ENCODE measurements at regions not wholly inside any gene's neighbourhood (a gene's known extent, or its start where the extent isn't known, plus 50 kb on each side); places are given as distances from the start of the nearest gene placed in this dataset.

GRCh38 chr4:127249767-127250108 is 383.0 kb upstream of the INTU start:
- Histone ChIP-seq H3K9me3 (ENCODE audit: control insufficient read depth, insufficient read depth, low read length) (no peaks in the 10 kb centered on the region; the same call in 1 of the 2 replicates), H3K79me2 (ENCODE audit: control insufficient read depth, low read length) (no peaks in the 10 kb centered on the region), H3K27ac (ENCODE audit: low read depth, low read length) (no peak overlapping the region)

GRCh38 chr4:127250577-127250976 is 382.2 kb upstream of the INTU start:
- H3K4me2 ChIP-seq (ENCODE audit: low read length), result peak overlapping the region; percentile 48

More at GRCh38 chr4:127249767-127250108, 383.0 kb upstream of the INTU start:
- no peaks in the 10 kb centered on the region for H3F3A ChIP-seq (ENCODE audit: control insufficient read depth, insufficient read depth)
- peaks cover 8% of the 10 kb centered on the region for H3K4me1 ChIP-seq (ENCODE audit: control insufficient read depth, low read length)
- H3K4me3 ChIP-seq (ENCODE audit: low read length), result no peak overlapping the region
- H3K27me3 ChIP-seq (ENCODE audit: control insufficient read depth, low read length), result no peaks in the 10 kb centered on the region
- no peaks in the 10 kb centered on the region for H4K20me1 ChIP-seq (ENCODE audit: control insufficient read depth, insufficient read depth, low read depth, low read length)
- no peaks in the 10 kb centered on the region for H3K36me3 ChIP-seq (ENCODE audit: control insufficient read depth, low read length)
- TF ChIP-seq CTCF (IDR thresholded peaks at IDR 0.05; ENCODE audit: low read depth, low read length, poor library complexity, severe bottlenecking) (no peak), EZH2phosphoT487 (IDR thresholded peaks at IDR 0.05; ENCODE audit: borderline replicate concordance, low read length) (no peak)
- no peak overlapping the region for H3K4me2 ChIP-seq (ENCODE audit: low read length)
- no peaks in the 10 kb centered on the region for H3K9me2 ChIP-seq (replicated peaks; ENCODE audit: control insufficient read depth, low read length)

GRCh38 chr4:127251423-127251822 is 381.3 kb upstream of the INTU start:
- Histone ChIP-seq H3K9me2 (replicated peaks; ENCODE audit: control insufficient read depth, low read length) (no peaks in the 10 kb centered on the region), H3K79me2 (ENCODE audit: control insufficient read depth, low read length) (no peaks in the 10 kb centered on the region), H3K4me2 (ENCODE audit: low read length) (no peak overlapping the region), H4K20me1 (ENCODE audit: control insufficient read depth, insufficient read depth, low read depth, low read length) (no peaks in the 10 kb centered on the region), H3K27me3 (ENCODE audit: control insufficient read depth, low read length) (no peaks in the 10 kb centered on the region), H3K9me3 (ENCODE audit: control insufficient read depth, insufficient read depth, low read length) (no peaks in the 10 kb centered on the region; the same call in 1 of the 2 replicates), H3K36me3 (ENCODE audit: control insufficient read depth, low read length) (no peaks in the 10 kb centered on the region), H3F3A (ENCODE audit: control insufficient read depth, insufficient read depth) (no peaks in the 10 kb centered on the region), H3K4me3 (ENCODE audit: low read length) (no peak overlapping the region), H3K27ac (ENCODE audit: low read depth, low read length) (no peak overlapping the region), H3K4me1 (ENCODE audit: control insufficient read depth, low read length) (peaks cover 8% of the 10 kb centered on the region)
- TF ChIP-seq CTCF (IDR thresholded peaks at IDR 0.05; ENCODE audit: low read depth, low read length, poor library complexity, severe bottlenecking), result no peak
- TF ChIP-seq EZH2phosphoT487 (IDR thresholded peaks at IDR 0.05; ENCODE audit: borderline replicate concordance, low read length), result no peak

More at GRCh38 chr4:127250577-127250976, 382.2 kb upstream of the INTU start:
- Histone ChIP-seq H3K79me2 (ENCODE audit: control insufficient read depth, low read length) (no peaks in the 10 kb centered on the region), H3K27ac (ENCODE audit: low read depth, low read length) (no peak overlapping the region), H3K9me3 (ENCODE audit: control insufficient read depth, insufficient read depth, low read length) (no peaks in the 10 kb centered on the region; the same call in 1 of the 2 replicates), H3K4me3 (ENCODE audit: low read length) (no peak overlapping the region), H3K36me3 (ENCODE audit: control insufficient read depth, low read length) (no peaks in the 10 kb centered on the region), H4K20me1 (ENCODE audit: control insufficient read depth, insufficient read depth, low read depth, low read length) (no peaks in the 10 kb centered on the region), H3K27me3 (ENCODE audit: control insufficient read depth, low read length) (no peaks in the 10 kb centered on the region), H3K9me2 (replicated peaks; ENCODE audit: control insufficient read depth, low read length) (no peaks in the 10 kb centered on the region), H3K4me1 (ENCODE audit: control insufficient read depth, low read length) (peaks cover 8% of the 10 kb centered on the region), H3F3A (ENCODE audit: control insufficient read depth, insufficient read depth) (no peaks in the 10 kb centered on the region)
- TF ChIP-seq EZH2phosphoT487 (IDR thresholded peaks at IDR 0.05; ENCODE audit: borderline replicate concordance, low read length) (no peak), CTCF (IDR thresholded peaks at IDR 0.05; ENCODE audit: low read depth, low read length, poor library complexity, severe bottlenecking) (no peak)
